Uterus (tissue), 2 donors: ENCODE measurements at regions not wholly inside any gene's neighbourhood (a gene's known extent, or its start where the extent isn't known, plus 50 kb on each side); places are given as distances from the start of the nearest gene placed in this dataset.

Experiments used
- POLR2A ChIP-seq, 2 donors: fragments of 450-650 bp; IDR thresholded peaks; one replicate each; pipeline ENCODE4 v1.6.1; 2016; ENCODE audit warnings: antibody characterized with exemption in 2 of 2, mild to moderate bottlenecking in 1 of 2, moderate library complexity in 1 of 2
- TF ChIP-seq, protein P1 (sequence below), 4 experiments: fragments of 200-600 bp in 2 of 4; fragments of 450-650 bp in 2 of 4; sonication (generic) in 2 of 4; IDR thresholded peaks; one replicate each; pipeline ENCODE4 v1.5.1; 2016 to 2019; ENCODE audit warnings: antibody characterized with exemption in 4 of 4, mild to moderate bottlenecking in 2 of 4, moderate library complexity in 1 of 4

DNA sequence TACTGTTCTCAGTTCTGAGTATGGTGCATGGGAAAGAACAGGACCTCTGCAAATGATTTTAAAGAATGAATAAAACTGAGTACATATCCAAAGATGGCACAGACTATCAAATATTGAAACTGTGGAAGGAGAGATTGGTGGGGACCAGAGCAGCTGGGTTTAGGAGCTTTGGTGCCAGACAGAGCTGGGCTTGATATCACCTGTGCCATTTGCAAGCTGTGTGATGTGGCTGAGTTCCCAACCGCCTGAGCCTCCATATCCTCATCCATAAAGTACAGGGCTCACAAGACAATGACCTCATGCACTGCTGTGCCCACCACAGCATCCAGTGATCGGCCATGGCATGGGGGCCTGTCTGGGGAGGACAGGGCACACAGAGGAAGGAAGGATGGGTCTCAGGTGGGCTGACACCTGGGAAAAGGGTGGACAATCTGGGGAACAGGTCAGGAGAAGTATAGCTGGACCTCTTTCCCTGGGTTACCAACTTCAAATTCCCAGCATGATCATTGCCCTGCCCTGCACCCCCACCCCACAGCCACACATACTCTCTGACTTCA lies 83.9 kb upstream of the RAB6C start:
- TF ChIP-seq, protein P1, sequence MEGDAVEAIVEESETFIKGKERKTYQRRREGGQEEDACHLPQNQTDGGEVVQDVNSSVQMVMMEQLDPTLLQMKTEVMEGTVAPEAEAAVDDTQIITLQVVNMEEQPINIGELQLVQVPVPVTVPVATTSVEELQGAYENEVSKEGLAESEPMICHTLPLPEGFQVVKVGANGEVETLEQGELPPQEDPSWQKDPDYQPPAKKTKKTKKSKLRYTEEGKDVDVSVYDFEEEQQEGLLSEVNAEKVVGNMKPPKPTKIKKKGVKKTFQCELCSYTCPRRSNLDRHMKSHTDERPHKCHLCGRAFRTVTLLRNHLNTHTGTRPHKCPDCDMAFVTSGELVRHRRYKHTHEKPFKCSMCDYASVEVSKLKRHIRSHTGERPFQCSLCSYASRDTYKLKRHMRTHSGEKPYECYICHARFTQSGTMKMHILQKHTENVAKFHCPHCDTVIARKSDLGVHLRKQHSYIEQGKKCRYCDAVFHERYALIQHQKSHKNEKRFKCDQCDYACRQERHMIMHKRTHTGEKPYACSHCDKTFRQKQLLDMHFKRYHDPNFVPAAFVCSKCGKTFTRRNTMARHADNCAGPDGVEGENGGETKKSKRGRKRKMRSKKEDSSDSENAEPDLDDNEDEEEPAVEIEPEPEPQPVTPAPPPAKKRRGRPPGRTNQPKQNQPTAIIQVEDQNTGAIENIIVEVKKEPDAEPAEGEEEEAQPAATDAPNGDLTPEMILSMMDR (IDR thresholded peaks at IDR 0.05), result no peak
- TF ChIP-seq POLR2A (IDR thresholded peaks at IDR 0.05), result no peak
